HG02970 (cell line): ENCODE measurements at regions not wholly inside any gene's neighbourhood (a gene's known extent, or its start where the extent isn't known, plus 50 kb on each side); places are given as distances from the start of the nearest gene placed in this dataset.
"Not testable (repeated sequence)": the region's sequence is repeated elsewhere in the genome, so short reads cannot be mapped to it uniquely, and the experiment has no call there.

Experiments used
- ATAC-seq: cut with Tn5 transposase; IDR thresholded peaks from one replicate; pipeline ENCODE4 v1.9.1; 2021; ENCODE audit warnings: mild to moderate bottlenecking, moderate library complexity, moderate number of reproducible peaks; ENCODE audit not compliant: unreplicated experiment, low FRiP score

- no peak for ATAC-seq
Observed at GRCh38 chrX:39020051-39020669, 218.9 kb downstream of the MID1IP1 start.

- no peak for ATAC-seq
Observed at GRCh38 chrX:39022106-39022505, 220.8 kb downstream of the MID1IP1 start.

GRCh38 chrX:39029221-39029620 is 228.0 kb downstream of the MID1IP1 start:
- no peak for ATAC-seq

- ATAC-seq = no peak
Observed at GRCh38 chrX:39030636-39031035, 229.4 kb downstream of the MID1IP1 start.

- no peak for ATAC-seq
Observed at GRCh38 chrX:39039890-39040289, 238.6 kb downstream of the MID1IP1 start.

GRCh38 chrX:39043838-39044550 is 242.7 kb downstream of the MID1IP1 start:
- ATAC-seq = no peak

GRCh38 chrX:39047174-39047573 is 245.9 kb downstream of the MID1IP1 start:
- ATAC-seq = no peak

GRCh38 chrX:39049975-39050374 is 248.7 kb downstream of the MID1IP1 start:
- ATAC-seq = no peak

GRCh38 chrX:39050427-39050826 is 249.2 kb downstream of the MID1IP1 start:
- ATAC-seq = no peak

- ATAC-seq = no peak
Observed at GRCh38 chrX:39052751-39053150, 251.5 kb downstream of the MID1IP1 start.

- no peak for ATAC-seq
Observed at GRCh38 chrX:39058724-39059123, 257.5 kb downstream of the MID1IP1 start.

GRCh38 chrX:39059866-39060265 is 258.6 kb downstream of the MID1IP1 start:
- no peak for ATAC-seq

GRCh38 chrX:39063037-39063436 is 261.8 kb downstream of the MID1IP1 start:
- no peak for ATAC-seq

GRCh38 chrX:39063702-39064101 is 262.4 kb downstream of the MID1IP1 start:
- no peak for ATAC-seq

GRCh38 chrX:39065051-39065871 is 264.0 kb downstream of the MID1IP1 start:
- ATAC-seq = no peak

GRCh38 chrX:39067866-39068265 is 266.6 kb downstream of the MID1IP1 start:
- no peak for ATAC-seq

- not testable (repeated sequence) for ATAC-seq
Observed at GRCh38 chrX:39068634-39069033, 267.4 kb downstream of the MID1IP1 start.

GRCh38 chrX:39070009-39070408 is 268.8 kb downstream of the MID1IP1 start:
- ATAC-seq = no peak

- no peak for ATAC-seq
Observed at GRCh38 chrX:39073131-39073530, 271.9 kb downstream of the MID1IP1 start.

- ATAC-seq = no peak
Observed at GRCh38 chrX:39096599-39096998, 295.3 kb downstream of the MID1IP1 start.

- no peak for ATAC-seq
Observed at GRCh38 chrX:39104745-39105144, 303.5 kb downstream of the MID1IP1 start.
